ENCODE measurements at regions not wholly inside any gene's neighbourhood (a gene's known extent, or its start where the extent isn't known, plus 50 kb on each side); places are given as distances from the start of the nearest gene placed in this dataset.

DNA sequence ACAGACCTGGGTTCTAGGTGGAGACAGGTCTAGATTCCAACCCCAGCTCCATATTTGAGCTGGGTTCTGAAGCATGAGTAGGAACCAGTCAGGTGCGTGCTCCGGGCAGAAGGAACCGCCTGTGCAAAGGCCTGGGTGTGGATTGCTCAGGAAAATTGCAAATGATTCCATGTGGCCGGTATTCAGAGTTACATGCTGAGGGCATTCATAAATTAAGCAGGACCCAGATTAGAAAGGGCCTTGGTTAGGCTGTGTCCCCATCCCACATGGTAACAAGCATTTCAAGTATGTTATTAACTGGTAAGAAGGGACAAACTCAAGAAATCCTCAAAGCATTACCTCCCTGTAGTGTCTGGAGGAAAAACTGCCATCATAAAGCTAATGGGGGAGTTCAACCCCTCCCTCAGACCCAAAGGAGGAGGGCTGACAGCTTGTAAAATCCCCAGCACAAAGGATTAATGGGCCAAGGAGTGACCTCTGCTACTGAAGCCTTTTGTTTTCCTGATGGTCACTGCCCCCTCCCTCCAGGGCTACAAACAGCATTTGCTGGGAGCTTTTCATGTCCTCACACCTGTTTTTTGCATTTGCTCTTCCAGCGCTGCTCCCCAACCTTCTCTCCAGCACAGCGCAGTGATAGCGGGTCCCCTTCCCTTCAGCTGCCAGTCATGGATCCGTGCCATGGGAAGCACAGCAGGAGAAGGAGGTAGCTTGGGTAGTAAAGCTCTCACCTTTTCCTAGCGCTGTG is 218.0 kb downstream of the C16orf95 start:
- H3K27ac Mint-ChIP-seq: no peak overlapping the region
- no peak overlapping the region for H3K4me3 Mint-ChIP-seq
- CTCF ChIA-PET: interaction anchor here (1.2 kb wide), 2 partner anchors 22 to 37 kb away, joined by 4 to 7 read pairs; no protein-coding TSS in a partner anchor
- no peaks in the 10 kb centered on the region for H3K36me3 Mint-ChIP-seq
- DNase-seq (ENCODE audit: low spot score): no peak
- H3K27me3 Mint-ChIP-seq (ENCODE audit: low read depth): no peaks in the 10 kb centered on the region
- peak; percentile 17 for ATAC-seq
- H3K9me3 Mint-ChIP-seq: no peaks in the 10 kb centered on the region
- TF ChIP-seq, protein P1, sequence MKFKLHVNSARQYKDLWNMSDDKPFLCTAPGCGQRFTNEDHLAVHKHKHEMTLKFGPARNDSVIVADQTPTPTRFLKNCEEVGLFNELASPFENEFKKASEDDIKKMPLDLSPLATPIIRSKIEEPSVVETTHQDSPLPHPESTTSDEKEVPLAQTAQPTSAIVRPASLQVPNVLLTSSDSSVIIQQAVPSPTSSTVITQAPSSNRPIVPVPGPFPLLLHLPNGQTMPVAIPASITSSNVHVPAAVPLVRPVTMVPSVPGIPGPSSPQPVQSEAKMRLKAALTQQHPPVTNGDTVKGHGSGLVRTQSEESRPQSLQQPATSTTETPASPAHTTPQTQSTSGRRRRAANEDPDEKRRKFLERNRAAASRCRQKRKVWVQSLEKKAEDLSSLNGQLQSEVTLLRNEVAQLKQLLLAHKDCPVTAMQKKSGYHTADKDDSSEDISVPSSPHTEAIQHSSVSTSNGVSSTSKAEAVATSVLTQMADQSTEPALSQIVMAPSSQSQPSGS (CRISPR knock-in tag; IDR thresholded peaks at IDR 0.05; ENCODE audit: borderline replicate concordance, low read depth): no peak
- TF ChIP-seq, protein P2, sequence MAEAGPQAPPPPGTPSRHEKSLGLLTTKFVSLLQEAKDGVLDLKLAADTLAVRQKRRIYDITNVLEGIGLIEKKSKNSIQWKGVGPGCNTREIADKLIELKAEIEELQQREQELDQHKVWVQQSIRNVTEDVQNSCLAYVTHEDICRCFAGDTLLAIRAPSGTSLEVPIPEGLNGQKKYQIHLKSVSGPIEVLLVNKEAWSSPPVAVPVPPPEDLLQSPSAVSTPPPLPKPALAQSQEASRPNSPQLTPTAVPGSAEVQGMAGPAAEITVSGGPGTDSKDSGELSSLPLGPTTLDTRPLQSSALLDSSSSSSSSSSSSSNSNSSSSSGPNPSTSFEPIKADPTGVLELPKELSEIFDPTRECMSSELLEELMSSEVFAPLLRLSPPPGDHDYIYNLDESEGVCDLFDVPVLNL (CRISPR knock-in tag; IDR thresholded peaks at IDR 0.05; ENCODE audit: borderline replicate concordance, low read depth): no peak
- no peak for TF ChIP-seq TP53 (CRISPR knock-in tag; IDR thresholded peaks at IDR 0.05)
- TF ChIP-seq MYBL2 (CRISPR knock-in tag; IDR thresholded peaks at IDR 0.05): no peak
- no peak for TF ChIP-seq SMAD3 (CRISPR knock-in tag; IDR thresholded peaks at IDR 0.05; ENCODE audit: borderline replicate concordance)
- no peak for TF ChIP-seq MXD4 (CRISPR knock-in tag; IDR thresholded peaks at IDR 0.05; ENCODE audit: borderline replicate concordance)
- no peak for TF ChIP-seq KAT7 (CRISPR knock-in tag; IDR thresholded peaks at IDR 0.05; ENCODE audit: borderline replicate concordance)
- TF ChIP-seq, protein P3, sequence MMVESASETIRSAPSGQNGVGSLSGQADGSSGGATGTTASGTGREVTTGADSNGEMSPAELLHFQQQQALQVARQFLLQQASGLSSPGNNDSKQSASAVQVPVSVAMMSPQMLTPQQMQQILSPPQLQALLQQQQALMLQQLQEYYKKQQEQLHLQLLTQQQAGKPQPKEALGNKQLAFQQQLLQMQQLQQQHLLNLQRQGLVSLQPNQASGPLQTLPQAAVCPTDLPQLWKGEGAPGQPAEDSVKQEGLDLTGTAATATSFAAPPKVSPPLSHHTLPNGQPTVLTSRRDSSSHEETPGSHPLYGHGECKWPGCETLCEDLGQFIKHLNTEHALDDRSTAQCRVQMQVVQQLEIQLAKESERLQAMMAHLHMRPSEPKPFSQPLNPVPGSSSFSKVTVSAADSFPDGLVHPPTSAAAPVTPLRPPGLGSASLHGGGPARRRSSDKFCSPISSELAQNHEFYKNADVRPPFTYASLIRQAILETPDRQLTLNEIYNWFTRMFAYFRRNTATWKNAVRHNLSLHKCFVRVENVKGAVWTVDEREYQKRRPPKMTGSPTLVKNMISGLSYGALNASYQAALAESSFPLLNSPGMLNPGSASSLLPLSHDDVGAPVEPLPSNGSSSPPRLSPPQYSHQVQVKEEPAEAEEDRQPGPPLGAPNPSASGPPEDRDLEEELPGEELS (CRISPR knock-in tag; IDR thresholded peaks at IDR 0.05): no peak
- no peak for TF ChIP-seq NFYB (CRISPR knock-in tag; conservative IDR thresholded peaks at IDR 0.05; ENCODE audit: low read depth)
- TF ChIP-seq, protein P4, sequence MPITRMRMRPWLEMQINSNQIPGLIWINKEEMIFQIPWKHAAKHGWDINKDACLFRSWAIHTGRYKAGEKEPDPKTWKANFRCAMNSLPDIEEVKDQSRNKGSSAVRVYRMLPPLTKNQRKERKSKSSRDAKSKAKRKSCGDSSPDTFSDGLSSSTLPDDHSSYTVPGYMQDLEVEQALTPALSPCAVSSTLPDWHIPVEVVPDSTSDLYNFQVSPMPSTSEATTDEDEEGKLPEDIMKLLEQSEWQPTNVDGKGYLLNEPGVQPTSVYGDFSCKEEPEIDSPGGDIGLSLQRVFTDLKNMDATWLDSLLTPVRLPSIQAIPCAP (CRISPR knock-in tag; IDR thresholded peaks at IDR 0.05): no peak
- TF ChIP-seq FOXJ3 (CRISPR knock-in tag; IDR thresholded peaks at IDR 0.05; ENCODE audit: borderline replicate concordance): no peak
- TF ChIP-seq, protein P5, sequence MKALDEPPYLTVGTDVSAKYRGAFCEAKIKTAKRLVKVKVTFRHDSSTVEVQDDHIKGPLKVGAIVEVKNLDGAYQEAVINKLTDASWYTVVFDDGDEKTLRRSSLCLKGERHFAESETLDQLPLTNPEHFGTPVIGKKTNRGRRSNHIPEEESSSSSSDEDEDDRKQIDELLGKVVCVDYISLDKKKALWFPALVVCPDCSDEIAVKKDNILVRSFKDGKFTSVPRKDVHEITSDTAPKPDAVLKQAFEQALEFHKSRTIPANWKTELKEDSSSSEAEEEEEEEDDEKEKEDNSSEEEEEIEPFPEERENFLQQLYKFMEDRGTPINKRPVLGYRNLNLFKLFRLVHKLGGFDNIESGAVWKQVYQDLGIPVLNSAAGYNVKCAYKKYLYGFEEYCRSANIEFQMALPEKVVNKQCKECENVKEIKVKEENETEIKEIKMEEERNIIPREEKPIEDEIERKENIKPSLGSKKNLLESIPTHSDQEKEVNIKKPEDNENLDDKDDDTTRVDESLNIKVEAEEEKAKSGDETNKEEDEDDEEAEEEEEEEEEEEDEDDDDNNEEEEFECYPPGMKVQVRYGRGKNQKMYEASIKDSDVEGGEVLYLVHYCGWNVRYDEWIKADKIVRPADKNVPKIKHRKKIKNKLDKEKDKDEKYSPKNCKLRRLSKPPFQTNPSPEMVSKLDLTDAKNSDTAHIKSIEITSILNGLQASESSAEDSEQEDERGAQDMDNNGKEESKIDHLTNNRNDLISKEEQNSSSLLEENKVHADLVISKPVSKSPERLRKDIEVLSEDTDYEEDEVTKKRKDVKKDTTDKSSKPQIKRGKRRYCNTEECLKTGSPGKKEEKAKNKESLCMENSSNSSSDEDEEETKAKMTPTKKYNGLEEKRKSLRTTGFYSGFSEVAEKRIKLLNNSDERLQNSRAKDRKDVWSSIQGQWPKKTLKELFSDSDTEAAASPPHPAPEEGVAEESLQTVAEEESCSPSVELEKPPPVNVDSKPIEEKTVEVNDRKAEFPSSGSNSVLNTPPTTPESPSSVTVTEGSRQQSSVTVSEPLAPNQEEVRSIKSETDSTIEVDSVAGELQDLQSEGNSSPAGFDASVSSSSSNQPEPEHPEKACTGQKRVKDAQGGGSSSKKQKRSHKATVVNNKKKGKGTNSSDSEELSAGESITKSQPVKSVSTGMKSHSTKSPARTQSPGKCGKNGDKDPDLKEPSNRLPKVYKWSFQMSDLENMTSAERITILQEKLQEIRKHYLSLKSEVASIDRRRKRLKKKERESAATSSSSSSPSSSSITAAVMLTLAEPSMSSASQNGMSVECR (CRISPR knock-in tag; IDR thresholded peaks at IDR 0.05; ENCODE audit: borderline replicate concordance): no peak
- TF ChIP-seq, protein P6, sequence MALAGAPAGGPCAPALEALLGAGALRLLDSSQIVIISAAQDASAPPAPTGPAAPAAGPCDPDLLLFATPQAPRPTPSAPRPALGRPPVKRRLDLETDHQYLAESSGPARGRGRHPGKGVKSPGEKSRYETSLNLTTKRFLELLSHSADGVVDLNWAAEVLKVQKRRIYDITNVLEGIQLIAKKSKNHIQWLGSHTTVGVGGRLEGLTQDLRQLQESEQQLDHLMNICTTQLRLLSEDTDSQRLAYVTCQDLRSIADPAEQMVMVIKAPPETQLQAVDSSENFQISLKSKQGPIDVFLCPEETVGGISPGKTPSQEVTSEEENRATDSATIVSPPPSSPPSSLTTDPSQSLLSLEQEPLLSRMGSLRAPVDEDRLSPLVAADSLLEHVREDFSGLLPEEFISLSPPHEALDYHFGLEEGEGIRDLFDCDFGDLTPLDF (CRISPR knock-in tag; IDR thresholded peaks at IDR 0.05): no peak
- TF ChIP-seq, protein P7, sequence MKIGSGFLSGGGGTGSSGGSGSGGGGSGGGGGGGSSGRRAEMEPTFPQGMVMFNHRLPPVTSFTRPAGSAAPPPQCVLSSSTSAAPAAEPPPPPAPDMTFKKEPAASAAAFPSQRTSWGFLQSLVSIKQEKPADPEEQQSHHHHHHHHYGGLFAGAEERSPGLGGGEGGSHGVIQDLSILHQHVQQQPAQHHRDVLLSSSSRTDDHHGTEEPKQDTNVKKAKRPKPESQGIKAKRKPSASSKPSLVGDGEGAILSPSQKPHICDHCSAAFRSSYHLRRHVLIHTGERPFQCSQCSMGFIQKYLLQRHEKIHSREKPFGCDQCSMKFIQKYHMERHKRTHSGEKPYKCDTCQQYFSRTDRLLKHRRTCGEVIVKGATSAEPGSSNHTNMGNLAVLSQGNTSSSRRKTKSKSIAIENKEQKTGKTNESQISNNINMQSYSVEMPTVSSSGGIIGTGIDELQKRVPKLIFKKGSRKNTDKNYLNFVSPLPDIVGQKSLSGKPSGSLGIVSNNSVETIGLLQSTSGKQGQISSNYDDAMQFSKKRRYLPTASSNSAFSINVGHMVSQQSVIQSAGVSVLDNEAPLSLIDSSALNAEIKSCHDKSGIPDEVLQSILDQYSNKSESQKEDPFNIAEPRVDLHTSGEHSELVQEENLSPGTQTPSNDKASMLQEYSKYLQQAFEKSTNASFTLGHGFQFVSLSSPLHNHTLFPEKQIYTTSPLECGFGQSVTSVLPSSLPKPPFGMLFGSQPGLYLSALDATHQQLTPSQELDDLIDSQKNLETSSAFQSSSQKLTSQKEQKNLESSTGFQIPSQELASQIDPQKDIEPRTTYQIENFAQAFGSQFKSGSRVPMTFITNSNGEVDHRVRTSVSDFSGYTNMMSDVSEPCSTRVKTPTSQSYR (CRISPR knock-in tag; IDR thresholded peaks at IDR 0.05): no peak
- no peak for TF ChIP-seq ZBTB21 (CRISPR knock-in tag; IDR thresholded peaks at IDR 0.05; ENCODE audit: borderline replicate concordance)
- no peak for TF ChIP-seq TEAD4 (CRISPR knock-in tag; IDR thresholded peaks at IDR 0.05)
- no peak for TF ChIP-seq ESRRA (CRISPR knock-in tag; IDR thresholded peaks at IDR 0.05; ENCODE audit: borderline replicate concordance)
- TF ChIP-seq, protein P8, sequence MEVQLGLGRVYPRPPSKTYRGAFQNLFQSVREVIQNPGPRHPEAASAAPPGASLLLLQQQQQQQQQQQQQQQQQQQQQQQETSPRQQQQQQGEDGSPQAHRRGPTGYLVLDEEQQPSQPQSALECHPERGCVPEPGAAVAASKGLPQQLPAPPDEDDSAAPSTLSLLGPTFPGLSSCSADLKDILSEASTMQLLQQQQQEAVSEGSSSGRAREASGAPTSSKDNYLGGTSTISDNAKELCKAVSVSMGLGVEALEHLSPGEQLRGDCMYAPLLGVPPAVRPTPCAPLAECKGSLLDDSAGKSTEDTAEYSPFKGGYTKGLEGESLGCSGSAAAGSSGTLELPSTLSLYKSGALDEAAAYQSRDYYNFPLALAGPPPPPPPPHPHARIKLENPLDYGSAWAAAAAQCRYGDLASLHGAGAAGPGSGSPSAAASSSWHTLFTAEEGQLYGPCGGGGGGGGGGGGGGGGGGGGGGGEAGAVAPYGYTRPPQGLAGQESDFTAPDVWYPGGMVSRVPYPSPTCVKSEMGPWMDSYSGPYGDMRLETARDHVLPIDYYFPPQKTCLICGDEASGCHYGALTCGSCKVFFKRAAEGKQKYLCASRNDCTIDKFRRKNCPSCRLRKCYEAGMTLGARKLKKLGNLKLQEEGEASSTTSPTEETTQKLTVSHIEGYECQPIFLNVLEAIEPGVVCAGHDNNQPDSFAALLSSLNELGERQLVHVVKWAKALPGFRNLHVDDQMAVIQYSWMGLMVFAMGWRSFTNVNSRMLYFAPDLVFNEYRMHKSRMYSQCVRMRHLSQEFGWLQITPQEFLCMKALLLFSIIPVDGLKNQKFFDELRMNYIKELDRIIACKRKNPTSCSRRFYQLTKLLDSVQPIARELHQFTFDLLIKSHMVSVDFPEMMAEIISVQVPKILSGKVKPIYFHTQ (CRISPR knock-in tag; IDR thresholded peaks at IDR 0.05): no peak
- POLR2A ChIA-PET: interaction anchor here (0.6 kb wide), 1 partner anchor 318 kb away, joined by 3 read pairs; no protein-coding TSS in a partner anchor
- H3K4me1 Mint-ChIP-seq: peaks cover 35% of the 10 kb centered on the region
